COLO668 (cell line): ENCODE measurements at regions not wholly inside any gene's neighbourhood (a gene's known extent, or its start where the extent isn't known, plus 50 kb on each side); places are given as distances from the start of the nearest gene placed in this dataset.

Experiments used
- DNase-seq: peaks from one replicate; lab custom pipeline; 2025; ENCODE audit not compliant: unreplicated experiment; lab: John Stamatoyannopoulos, UW

DNA sequence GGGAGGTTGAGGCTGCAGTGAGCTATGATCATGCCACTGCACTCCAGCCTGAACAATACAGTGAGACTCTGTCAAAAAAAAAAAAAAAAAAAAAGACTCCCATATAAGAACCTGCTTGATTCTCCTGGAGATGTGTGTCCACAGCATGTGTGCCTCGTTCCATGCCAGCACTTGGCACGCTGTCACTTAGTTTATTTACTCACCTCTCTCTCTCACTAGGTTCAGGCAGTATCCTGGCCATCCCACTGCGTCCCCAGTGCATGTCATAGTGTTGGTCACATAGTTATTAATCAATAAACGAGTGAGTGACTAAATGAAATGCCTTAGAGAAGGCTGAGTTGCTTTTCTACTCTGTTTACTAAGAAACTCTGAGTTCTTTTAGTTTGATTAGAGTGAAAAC lies 79.1 kb upstream of the GPR12 start:
- DNase-seq: no peak

DNA sequence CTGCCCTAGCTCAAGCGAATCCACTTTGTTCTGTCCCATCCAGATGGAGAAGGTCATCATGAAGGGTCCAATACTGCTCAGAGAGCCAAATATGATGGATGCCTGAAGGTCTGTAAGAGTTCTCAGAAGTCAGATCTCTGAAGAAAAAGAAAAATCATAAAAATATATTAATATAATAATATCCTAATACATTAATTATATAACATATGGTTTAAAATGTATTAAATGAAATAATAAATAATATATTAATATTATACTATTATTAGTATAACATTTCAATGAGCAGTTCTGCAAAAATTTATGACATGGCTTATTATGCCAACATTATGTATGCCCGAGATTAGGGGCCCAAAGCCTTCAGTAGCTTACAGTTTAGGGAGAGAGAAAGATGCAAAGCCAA lies 78.2 kb upstream of the GPR12 start:
- no peak for DNase-seq

DNA sequence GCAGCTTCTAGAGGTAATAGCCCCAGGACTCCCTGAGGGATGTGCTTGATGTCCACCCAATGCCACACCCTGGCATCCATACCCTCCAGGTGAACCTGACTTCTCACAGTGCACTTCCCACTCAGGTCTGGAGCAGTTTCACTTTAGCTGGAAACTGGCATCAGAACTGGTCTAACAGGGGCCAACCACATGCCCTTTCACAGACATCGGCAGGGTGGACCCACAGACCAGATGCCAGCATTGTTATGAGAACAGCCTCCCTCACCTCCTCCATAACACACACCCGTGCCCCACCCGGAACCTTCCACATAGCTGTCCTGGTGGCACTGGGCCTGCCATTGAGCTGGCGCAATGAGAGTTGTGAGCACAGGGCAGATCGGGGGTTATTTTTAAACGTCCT lies 77.4 kb upstream of the GPR12 start:
- DNase-seq: no peak

DNA sequence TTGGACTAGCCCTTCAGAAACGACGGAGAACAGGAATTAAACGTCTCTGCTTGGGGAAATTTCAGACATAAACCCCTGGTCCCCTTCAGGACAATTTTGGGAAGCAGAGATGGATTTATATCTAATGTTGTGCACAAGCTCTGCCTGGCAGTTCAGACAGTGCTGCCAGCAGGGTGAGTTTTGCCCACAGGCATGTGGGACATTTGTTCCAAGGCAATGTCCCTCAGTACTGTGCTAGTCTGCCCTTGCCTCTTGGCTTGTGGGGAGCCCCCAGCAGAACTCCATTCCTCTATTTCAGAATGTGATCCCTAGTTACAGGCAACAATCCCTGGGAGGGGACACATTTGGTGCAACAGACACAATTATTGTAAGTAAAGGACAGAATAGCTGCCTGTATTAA lies 76.5 kb upstream of the GPR12 start:
- no peak for DNase-seq

DNA sequence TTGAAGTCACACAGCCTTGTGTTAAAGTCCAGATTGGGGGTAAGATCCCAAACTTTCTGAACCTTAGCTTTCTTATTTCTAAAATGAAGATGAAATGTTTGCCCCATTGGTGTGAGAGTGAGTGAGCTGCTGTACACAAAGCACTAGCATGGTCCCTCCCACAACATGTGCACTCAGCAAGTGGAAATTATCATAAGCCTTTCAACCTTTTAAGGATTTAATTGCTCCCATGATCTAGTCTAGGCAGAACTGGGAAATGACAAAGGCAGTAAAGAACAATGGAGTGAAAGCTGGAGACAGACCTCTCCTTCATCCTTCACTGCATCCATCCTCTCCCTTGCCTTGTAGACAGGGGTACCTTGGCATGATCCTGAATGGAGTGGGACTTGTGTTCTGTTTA lies 76.0 kb upstream of the GPR12 start:
- DNase-seq: no peak

DNA sequence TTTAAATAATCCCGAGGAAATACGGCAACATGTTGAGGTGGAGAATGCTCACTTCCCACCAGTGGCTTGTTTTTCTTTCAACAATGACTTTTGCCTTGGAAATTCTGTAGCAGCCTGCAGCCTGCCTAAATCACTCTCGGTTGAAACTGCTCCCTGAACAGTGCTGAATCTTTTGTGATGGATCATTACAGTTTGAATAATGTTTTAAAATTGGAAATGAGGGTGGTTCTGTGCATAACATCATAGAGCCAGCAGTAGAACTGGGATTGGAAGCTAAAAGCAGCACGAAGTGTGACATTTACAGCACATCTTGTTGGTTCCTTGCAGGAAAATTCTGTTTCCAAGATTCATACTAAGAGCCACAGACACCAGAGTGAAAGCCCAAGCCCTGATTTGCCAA lies 74.1 kb upstream of the GPR12 start:
- no peak for DNase-seq

DNA sequence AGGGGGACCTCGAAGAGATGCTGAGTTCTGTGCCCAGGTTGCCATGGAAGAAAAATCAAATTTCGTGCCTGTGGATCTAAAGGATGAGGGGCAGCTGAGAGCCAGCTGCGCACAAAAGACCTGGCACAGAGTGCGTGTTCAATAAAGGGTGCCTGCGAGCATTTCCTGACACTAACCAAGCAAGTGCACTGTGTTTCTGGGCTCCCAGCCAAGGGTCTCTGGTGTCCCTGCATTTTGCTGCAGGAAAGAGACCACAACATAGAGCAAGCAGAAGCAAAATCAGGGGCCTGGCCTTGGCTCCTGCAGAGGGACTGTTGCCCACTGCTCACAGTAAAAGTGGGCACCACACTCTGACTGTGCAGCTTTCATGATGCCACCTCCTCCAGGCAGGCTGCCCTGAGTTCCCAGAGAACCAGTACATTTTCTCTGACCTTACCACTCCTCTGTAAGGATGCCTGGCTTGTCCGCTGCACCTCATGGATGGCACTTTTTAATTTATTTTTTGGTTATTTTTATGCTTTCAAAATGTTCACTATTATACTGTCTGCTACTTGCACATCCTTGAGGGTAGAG lies 70.8 kb upstream of the GPR12 start:
- DNase-seq: peak; percentile 38

DNA sequence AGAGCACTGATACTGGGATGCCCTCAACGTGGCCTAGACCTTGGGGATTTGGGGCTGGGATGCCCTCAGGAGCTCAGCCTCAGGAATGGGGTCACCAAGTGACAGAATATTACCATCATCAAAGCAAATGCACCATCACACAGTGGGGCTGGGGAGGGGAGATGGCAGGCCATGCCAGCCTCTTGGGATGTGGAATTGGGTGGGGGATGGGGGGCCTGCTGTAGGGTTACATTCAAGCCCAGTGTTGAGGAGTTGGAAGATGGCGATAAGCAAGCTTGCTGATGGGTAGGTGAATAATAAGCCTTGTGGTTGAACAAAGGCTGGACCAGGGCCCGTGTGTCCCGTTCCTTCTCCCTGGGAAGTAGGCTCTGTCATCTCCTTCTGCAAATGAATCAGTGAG lies 69.1 kb upstream of the GPR12 start:
- DNase-seq: no peak

DNA sequence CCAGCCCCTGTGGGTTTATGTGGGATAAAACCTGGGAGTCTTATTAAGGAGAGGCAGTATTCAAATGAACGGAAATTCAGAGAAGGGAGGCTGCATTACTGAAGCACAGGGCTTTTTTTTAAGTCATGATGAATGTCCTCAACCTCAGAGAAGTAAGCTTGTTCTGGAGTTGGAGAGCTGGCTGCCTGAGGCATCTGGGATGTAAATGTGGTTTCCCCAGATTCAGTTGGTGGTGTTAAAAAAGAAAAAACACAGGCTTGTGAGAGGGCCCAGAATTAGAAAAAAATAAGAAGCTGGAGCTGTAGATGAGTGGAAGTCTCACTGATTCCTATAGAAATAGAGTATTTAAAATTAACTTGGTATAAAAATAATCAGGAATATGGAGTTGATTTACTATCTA lies 64.0 kb upstream of the GPR12 start:
- DNase-seq: no peak

DNA sequence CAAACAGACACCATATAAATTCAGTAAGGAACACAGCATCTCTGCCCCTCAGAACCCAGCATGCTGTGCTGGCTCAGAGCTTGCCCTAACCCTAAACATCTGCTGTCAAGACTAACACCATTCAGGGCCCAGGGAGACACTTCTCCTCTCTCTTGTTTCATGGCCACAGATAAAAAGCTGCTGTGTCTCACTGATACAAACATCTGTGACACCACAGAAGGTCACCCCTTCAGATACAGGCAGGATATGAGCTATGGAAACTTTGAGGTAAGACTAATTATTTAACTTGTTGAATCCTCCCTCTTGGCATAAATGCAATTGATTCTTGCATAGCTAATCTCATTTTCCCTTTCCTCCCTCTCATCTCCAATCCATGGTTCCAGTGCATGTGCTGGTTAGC lies 61.6 kb upstream of the GPR12 start:
- DNase-seq: no peak

DNA sequence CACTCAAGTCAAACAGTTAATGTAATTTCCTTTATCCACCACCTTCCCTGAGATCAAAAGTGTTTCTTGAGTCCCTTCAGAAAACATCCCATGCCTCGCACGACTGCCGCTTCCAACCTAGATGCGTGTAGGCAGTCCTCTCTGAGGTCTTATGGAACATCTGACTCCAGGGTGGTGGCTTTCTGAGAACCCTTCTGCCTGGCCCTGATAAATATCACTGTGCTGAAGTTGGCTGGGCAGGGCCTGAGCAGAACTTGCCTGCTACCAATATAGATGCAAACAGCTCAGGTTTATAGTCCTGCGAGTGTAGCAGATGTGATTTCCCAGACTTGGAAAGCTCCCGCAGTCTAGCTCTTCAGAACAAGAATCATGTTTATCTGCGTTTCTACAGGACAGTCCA lies 61.1 kb upstream of the GPR12 start:
- no peak for DNase-seq

DNA sequence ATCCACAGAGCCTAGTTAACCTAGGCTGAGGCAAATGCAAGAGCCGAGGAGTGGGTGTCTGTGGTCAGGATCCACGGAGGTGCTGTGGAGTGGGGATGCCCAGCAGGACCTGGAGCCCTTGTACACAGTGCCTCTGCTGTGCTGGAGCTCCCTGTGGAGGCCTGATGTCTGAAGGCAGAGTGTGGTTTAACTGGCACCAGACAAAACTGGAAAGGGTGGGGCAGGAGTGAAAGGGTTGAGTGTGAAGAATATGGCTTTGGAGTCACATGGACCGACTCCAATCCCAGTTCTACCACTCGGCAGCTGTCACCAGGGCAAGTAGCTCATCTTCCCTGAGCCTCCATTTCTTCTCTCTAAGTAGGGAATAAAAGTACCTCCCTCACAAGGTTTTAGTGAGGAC lies 60.3 kb upstream of the GPR12 start:
- DNase-seq: no peak

DNA sequence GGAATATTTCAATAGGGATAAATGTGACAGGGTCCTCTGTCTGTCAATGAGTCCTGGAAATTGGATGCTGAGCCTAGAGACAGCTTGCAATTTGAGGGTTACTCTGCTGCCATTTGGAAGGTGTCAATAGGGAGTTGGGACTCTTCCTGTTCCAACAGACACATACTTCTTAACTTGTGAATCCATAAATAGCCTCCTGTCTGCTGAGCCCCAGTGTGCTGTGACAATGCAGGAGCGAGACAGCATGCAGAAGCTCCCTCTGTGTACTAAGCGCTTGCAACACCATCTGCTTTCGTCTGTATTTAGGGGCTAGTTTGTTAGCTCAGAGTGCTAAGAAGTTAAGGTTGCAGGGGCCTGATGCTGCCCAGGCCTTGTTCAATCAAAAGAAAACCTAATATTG lies 58.5 kb upstream of the GPR12 start:
- no peak for DNase-seq

DNA sequence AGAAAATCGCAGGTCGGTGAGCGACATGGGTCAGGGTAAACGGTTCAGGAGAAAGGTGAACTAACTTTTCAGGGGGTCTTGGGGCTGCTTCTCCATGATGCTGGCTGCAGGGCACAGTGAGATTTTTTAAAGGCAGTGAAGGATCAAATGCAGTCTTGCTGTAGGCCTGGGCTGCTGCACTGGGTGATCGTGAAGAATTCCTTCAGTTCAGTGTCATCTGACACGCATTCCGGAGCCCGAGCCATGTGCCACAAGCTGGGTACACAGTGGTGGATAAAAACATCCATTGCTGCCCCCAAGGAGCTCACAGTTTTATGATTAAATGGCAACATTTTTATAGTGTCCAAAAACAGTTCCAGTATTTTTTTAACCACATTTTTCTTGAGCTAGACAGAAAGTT lies 56.3 kb upstream of the GPR12 start:
- no peak for DNase-seq

DNA sequence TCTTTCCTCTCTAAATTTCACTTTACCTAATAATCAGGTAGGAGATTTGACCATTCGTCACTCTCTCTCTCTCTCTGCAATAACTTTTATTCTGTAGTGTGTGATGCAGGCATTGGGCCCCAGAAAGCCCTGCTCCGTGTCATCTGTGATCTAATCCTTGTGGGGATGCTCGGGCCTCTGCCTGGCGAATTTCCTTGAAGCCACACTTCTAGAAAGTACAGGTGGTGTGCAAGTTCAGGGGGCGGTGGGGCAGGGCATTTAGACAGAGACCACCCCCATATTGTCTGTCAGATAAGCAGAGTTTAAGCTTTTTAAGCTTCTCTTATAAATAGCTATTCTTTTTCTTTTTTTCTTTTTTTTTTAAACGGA lies 53.4 kb upstream of the GPR12 start:
- no peak for DNase-seq

DNA sequence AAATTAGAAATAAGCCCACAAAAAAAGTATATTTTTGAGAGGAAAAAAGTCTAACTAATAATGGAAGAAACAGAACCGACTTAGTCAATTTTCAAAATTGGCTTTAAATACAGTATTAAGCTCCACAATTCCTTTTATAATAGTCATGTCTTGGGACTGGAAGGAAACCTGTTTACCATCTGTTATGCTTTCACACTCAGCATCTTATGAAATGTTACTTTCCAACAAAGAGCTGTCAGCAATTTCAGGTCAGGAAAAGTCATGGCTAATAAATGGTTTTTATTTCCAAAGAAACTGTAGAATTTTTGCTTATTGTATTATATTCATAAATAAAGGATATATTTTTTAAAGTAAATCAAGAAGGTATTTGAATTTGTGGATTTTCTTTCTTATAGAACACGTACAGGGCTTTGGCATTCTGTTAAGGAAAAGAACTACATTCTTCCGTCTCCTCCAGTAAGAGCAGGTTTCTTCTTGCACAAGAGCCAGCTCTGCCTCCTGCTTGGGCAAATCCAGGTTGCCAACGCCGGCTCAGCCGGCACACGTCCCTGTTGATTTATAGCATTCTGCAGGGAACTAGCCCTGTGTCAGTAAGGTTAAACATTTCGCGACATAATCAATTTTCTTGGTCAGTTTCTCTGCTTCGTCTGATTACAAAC lies 52.9 kb upstream of the GPR12 start:
- DNase-seq: no peak

DNA sequence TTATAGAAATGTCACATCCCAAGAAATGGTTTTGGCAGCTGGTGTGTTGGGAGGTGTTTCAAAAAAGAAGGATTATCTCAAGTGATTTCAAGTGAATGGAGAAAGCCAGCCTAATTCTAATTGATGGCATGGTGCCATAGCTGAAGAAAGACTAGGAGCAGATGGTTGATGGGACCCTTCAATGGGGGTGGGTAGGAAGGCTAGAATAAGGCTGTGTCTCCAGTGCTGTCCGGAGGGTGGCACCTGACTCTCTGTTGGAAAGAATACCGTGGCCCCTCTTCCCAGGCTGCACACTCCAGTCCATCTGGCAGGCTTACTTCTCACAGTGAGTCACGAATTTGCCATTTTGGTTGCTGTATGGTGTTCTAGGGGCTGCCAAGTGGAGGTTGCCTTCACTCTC lies 51.0 kb upstream of the GPR12 start:
- DNase-seq: no peak
